A673 (cell line): ENCODE measurements at regions not wholly inside any gene's neighbourhood (a gene's known extent, or its start where the extent isn't known, plus 50 kb on each side); places are given as distances from the start of the nearest gene placed in this dataset.

Experiments
- CTCF ChIP-seq: fragments of 300-800, 200-600 bp; sonication (generic); conservative IDR thresholded peaks from 2 replicates; pipeline ENCODE4 v1.5.1; 2017; ENCODE audit warnings: low read depth, mild to moderate bottlenecking, antibody characterized with exemption, low read length, moderate library complexity, mixed read lengths
- EZH2 ChIP-seq: fragments of 200-600 bp; sonication (generic); IDR thresholded peaks from 2 replicates; pipeline ENCODE4 v1.6.1; 2017; ENCODE audit warnings: borderline replicate concordance, low read depth, mild to moderate bottlenecking, mixed read lengths, antibody characterized with exemption, low read length; ENCODE audit not compliant: poor library complexity, severe bottlenecking

GRCh38 chr5:2175842-2176404 lies 293.2 kb upstream of the IRX4 start:
- TF ChIP-seq CTCF (no peak), EZH2 (no peak)
